ENCODE measurements at regions not wholly inside any gene's neighbourhood (a gene's known extent, or its start where the extent isn't known, plus 50 kb on each side); places are given as distances from the start of the nearest gene placed in this dataset.
A peak's percentile ranks its signal among the peaks of the same experiment; 100 is the strongest.

- DNase-seq (ENCODE audit: low spot score in 2 of 2, unreplicated experiment in 2 of 2) = no peak
- TF ChIP-seq CTCF (IDR thresholded peaks at IDR 0.05; ENCODE audit: unreplicated experiment) = no peak
- Mint-ChIP-seq H3K4me1 (peaks cover 43% of the 10 kb centered on the region), H3K27me3 (ENCODE audit: low read depth) (no peaks in the 10 kb centered on the region), H3K9me3 (peaks cover 2% of the 10 kb centered on the region), H3K36me3 (no peaks in the 10 kb centered on the region), H3K4me3 (no peak overlapping the region), H3K27ac (peak overlapping the region; percentile 92)
These were observed 755.9 kb downstream of the LIG4 start for GRCh38 chr13:107459430-107459829.

GRCh38 chr13:107458269-107458668 lies 757.1 kb downstream of the LIG4 start:
- no peak for DNase-seq (ENCODE audit: low spot score in 2 of 2, unreplicated experiment in 2 of 2)
- H3K27ac Mint-ChIP-seq = peak overlapping the region; percentile 14
- no peak for TF ChIP-seq CTCF (IDR thresholded peaks at IDR 0.05; ENCODE audit: unreplicated experiment)
- H3K4me3 Mint-ChIP-seq = no peak overlapping the region
- peaks cover 13% of the 10 kb centered on the region for H3K9me3 Mint-ChIP-seq
- no peaks in the 10 kb centered on the region for H3K36me3 Mint-ChIP-seq
- H3K27me3 Mint-ChIP-seq (ENCODE audit: low read depth) = no peaks in the 10 kb centered on the region
- peaks cover 43% of the 10 kb centered on the region for H3K4me1 Mint-ChIP-seq

GRCh38 chr13:107457686-107458085 lies 757.6 kb downstream of the LIG4 start:
- Mint-ChIP-seq H3K9me3 (peaks cover 16% of the 10 kb centered on the region), H3K27me3 (ENCODE audit: low read depth) (no peaks in the 10 kb centered on the region), H3K36me3 (no peaks in the 10 kb centered on the region), H3K4me1 (peaks cover 43% of the 10 kb centered on the region), H3K27ac (peak overlapping the region; percentile 14), H3K4me3 (no peak overlapping the region)
- TF ChIP-seq CTCF (IDR thresholded peaks at IDR 0.05; ENCODE audit: unreplicated experiment) = no peak
- no peak for DNase-seq (ENCODE audit: low spot score in 2 of 2, unreplicated experiment in 2 of 2)

- no peaks in the 10 kb centered on the region for H3K36me3 Mint-ChIP-seq
- no peak for DNase-seq (ENCODE audit: low spot score in 2 of 2, unreplicated experiment in 2 of 2)
- peaks cover 4% of the 10 kb centered on the region for H3K27me3 Mint-ChIP-seq (ENCODE audit: low read depth)
- peaks cover 36% of the 10 kb centered on the region for H3K4me1 Mint-ChIP-seq
- H3K27ac Mint-ChIP-seq = no peak overlapping the region
- no peak for TF ChIP-seq CTCF (IDR thresholded peaks at IDR 0.05; ENCODE audit: unreplicated experiment)
- H3K4me3 Mint-ChIP-seq = no peak overlapping the region
- peaks cover 20% of the 10 kb centered on the region for H3K9me3 Mint-ChIP-seq
These were observed 758.9 kb downstream of the LIG4 start for GRCh38 chr13:107456431-107456830.

GRCh38 chr13:107452833-107453232 lies 762.5 kb downstream of the LIG4 start:
- no peak overlapping the region for H3K4me3 Mint-ChIP-seq
- H3K9me3 Mint-ChIP-seq = peaks cover 20% of the 10 kb centered on the region
- TF ChIP-seq CTCF (IDR thresholded peaks at IDR 0.05; ENCODE audit: unreplicated experiment) = no peak
- no peak for DNase-seq (ENCODE audit: low spot score in 2 of 2, unreplicated experiment in 2 of 2)
- H3K36me3 Mint-ChIP-seq = no peaks in the 10 kb centered on the region
- peaks cover 10% of the 10 kb centered on the region for H3K4me1 Mint-ChIP-seq
- H3K27me3 Mint-ChIP-seq (ENCODE audit: low read depth) = peaks cover 4% of the 10 kb centered on the region
- no peak overlapping the region for H3K27ac Mint-ChIP-seq

GRCh38 chr13:107450931-107451330 lies 764.4 kb downstream of the LIG4 start:
- DNase-seq (ENCODE audit: low spot score in 2 of 2, unreplicated experiment in 2 of 2) = no peak
- Mint-ChIP-seq H3K27me3 (ENCODE audit: low read depth) (peaks cover 4% of the 10 kb centered on the region), H3K9me3 (peaks cover 20% of the 10 kb centered on the region), H3K4me3 (no peak overlapping the region), H3K36me3 (no peaks in the 10 kb centered on the region), H3K27ac (no peak overlapping the region), H3K4me1 (no peaks in the 10 kb centered on the region)
- TF ChIP-seq CTCF (IDR thresholded peaks at IDR 0.05; ENCODE audit: unreplicated experiment) = no peak
